Right atrium auricular region (tissue), 2 donors: ENCODE measurements at regions not wholly inside any gene's neighbourhood (a gene's known extent, or its start where the extent isn't known, plus 50 kb on each side); places are given as distances from the start of the nearest gene placed in this dataset.

Source experiments
- DNase-seq: peaks from one replicate; pipeline ENCODE4 v3.0.0-alpha.2; 2019; ENCODE audit warnings: low spot score
- H3K27ac ChIP-seq, 2 donors: fragments of 200-600 bp; sonication (generic); 1 replicate in 1 of 2; 2 replicates in 1 of 2; pipeline ENCODE4 v1.5.1; 2016 to 2019
- H3K27me3 ChIP-seq, 2 donors: fragments of 200-600 bp; sonication (generic); one replicate each; pipeline versions ENCODE4 v1.5.1 to v1.6.0; 2017 to 2019
- H3K36me3 ChIP-seq: fragments of 200-600 bp; sonication (generic); one replicate; pipeline ENCODE4 v1.5.1; 2016
- H3K4me1 ChIP-seq, 2 donors: fragments of 200-600 bp; sonication (generic); one replicate each; pipeline versions ENCODE4 v1.5.1 to v1.6.0; 2017 to 2019
- H3K4me3 ChIP-seq, 2 donors: fragments of 200-600 bp; sonication (generic); 1 replicate in 1 of 2; 2 replicates in 1 of 2; pipeline ENCODE4 v1.5.1; 2017 to 2019; ENCODE audit warnings: mild to moderate bottlenecking in 1 of 2, moderate library complexity in 1 of 2
- H3K9me3 ChIP-seq, 2 donors: fragments of 200-600 bp; sonication (generic); one replicate each; pipeline ENCODE4 v1.5.1; 2019
- TF ChIP-seq, protein P1 (sequence below), 2 donors: fragments of 200-600 bp; sonication (generic); IDR thresholded peaks; one replicate each; pipeline ENCODE4 v1.5.1; 2019; ENCODE audit warnings: antibody characterized with exemption in 2 of 2

DNA sequence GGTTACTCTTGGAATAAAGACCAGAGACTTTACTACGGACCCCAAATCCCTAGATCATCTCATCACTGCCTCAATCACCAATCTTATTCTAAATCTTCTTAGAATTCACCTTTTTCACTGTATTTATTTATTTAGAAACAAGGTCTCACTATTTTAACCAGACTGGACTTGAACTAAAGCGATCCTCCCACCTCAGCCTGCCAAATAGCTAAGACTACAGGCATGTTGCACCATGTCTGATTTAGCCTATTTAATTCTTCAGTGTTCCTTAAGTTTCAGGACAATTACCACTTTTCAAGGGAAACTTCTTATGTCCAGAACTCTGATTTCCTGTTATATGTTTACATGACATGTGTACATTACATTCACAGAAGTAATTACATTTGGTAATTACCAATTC, 238.0 kb upstream of the COL8A1 start:
- Histone ChIP-seq H3K27me3 (no peaks in the 10 kb centered on the region), H3K4me1 (no peaks in the 10 kb centered on the region), H3K36me3 (no peaks in the 10 kb centered on the region), H3K27ac (no peak overlapping the region), H3K9me3 (peaks cover 0 to 2% of the 10 kb centered on the region in 2 donors), H3K4me3 (no peak overlapping the region)
- no peak for DNase-seq
- TF ChIP-seq, protein P1, sequence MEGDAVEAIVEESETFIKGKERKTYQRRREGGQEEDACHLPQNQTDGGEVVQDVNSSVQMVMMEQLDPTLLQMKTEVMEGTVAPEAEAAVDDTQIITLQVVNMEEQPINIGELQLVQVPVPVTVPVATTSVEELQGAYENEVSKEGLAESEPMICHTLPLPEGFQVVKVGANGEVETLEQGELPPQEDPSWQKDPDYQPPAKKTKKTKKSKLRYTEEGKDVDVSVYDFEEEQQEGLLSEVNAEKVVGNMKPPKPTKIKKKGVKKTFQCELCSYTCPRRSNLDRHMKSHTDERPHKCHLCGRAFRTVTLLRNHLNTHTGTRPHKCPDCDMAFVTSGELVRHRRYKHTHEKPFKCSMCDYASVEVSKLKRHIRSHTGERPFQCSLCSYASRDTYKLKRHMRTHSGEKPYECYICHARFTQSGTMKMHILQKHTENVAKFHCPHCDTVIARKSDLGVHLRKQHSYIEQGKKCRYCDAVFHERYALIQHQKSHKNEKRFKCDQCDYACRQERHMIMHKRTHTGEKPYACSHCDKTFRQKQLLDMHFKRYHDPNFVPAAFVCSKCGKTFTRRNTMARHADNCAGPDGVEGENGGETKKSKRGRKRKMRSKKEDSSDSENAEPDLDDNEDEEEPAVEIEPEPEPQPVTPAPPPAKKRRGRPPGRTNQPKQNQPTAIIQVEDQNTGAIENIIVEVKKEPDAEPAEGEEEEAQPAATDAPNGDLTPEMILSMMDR (IDR thresholded peaks at IDR 0.05) = no peak

DNA sequence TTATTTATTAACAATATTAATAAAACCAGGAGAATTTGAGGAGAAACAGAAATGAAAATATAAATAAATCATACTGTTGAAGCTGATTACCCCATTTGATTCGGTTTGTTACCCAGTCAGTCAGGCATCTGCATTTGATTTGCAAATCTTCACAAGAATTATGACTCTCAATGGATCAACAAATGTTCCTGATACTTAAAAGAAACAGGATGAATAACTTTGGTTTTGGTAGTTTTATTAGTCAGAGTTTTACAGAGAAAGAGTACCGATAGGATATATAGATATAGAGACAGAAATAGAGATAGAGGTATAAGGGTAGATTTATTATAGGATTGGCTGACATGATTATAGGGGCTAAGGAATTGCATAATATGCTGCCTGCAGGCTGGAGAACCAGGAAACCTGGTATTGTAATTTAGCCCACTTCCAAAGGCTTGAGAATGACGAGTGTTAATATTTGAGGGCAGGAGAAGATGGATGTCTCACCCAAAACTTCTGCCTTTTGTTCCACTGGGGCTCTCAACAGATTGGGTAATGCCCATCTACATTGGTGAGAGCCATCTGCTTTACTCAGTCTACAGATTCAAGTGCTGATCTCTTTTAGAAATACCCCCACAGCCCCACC, 241.6 kb upstream of the COL8A1 start:
- H3K27ac ChIP-seq = no peak overlapping the region
- TF ChIP-seq, protein P1 (IDR thresholded peaks at IDR 0.05) = no peak
- H3K36me3 ChIP-seq = no peaks in the 10 kb centered on the region
- H3K9me3 ChIP-seq = peaks cover 0 to 2% of the 10 kb centered on the region in 2 donors
- no peak for DNase-seq
- H3K27me3 ChIP-seq = no peaks in the 10 kb centered on the region
- no peak overlapping the region for H3K4me3 ChIP-seq
- no peaks in the 10 kb centered on the region for H3K4me1 ChIP-seq

DNA sequence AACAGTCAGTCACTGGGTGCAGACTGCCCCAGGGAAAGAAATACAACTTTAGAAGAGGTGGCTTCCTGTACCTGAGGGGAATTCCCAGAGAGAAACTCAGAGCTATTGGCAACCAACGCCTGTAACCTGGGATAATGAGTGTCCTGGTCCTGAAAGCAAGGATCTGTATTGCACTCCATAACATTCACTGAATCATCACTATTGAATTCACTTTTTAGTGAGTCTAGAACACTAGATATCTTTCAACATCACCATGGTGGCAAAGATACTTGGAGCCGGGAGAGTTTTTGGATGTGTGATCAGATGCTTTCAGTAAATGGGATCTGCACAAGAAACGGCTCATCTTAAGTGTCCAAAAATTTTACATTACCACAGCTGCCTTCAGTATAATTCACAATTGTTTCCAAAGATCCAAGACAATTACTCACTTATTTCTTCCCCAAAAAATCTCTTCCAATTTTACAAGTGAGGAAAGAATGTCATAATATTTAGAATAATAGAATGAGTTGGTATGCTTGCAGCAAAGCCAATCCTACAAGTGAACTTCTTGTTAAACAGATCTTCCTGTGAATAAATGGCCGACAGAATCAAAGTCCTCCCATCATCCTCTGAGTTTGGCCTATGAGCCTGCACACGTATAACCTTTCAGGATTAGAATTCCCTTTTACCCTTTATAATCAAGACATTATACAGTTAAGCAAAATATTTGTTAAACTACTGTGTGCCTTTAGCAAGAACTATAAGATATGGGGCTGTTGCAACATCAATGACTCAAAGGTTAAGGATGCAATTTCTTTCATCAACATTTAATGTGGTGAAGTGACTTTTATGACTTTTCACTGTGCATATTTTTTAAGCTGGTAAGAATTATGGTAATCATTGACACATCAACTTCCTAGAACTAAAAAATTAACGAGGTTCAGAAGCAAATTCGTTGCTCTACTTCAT, 243.3 kb upstream of the COL8A1 start:
- H3K4me1 ChIP-seq = no peaks in the 10 kb centered on the region
- H3K27ac ChIP-seq = no peak overlapping the region
- no peak for DNase-seq
- no peak overlapping the region for H3K4me3 ChIP-seq
- H3K36me3 ChIP-seq = no peaks in the 10 kb centered on the region
- TF ChIP-seq, protein P1 (IDR thresholded peaks at IDR 0.05) = no peak
- peaks cover 0 to 2% of the 10 kb centered on the region in 2 donors for H3K9me3 ChIP-seq
- H3K27me3 ChIP-seq = no peaks in the 10 kb centered on the region

DNA sequence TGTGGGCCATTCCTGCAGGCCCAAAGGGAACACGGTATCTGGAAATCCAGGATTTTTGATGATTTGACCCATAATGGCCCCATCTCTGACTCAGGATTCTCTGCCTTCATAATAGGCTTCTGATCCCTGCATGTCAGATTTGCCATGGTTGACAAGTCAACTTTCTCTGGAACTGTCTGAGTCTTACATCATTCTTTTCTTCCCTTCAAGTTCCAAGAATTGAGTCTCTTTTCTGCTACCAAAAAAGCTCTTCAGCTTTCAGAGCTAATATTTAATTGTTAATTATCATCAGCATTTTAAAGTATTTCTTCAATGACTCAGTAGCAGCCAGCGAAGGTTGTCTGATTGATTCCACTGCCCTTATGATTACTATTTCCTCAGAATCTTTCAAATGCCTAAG, 244.4 kb upstream of the COL8A1 start:
- H3K36me3 ChIP-seq = no peaks in the 10 kb centered on the region
- no peak overlapping the region for H3K27ac ChIP-seq
- no peak for DNase-seq
- TF ChIP-seq, protein P1 (IDR thresholded peaks at IDR 0.05) = no peak
- peaks cover 0 to under 1% of the 10 kb centered on the region in 2 donors for H3K9me3 ChIP-seq
- H3K4me3 ChIP-seq = no peak overlapping the region
- H3K4me1 ChIP-seq = no peaks in the 10 kb centered on the region
- no peaks in the 10 kb centered on the region for H3K27me3 ChIP-seq

DNA sequence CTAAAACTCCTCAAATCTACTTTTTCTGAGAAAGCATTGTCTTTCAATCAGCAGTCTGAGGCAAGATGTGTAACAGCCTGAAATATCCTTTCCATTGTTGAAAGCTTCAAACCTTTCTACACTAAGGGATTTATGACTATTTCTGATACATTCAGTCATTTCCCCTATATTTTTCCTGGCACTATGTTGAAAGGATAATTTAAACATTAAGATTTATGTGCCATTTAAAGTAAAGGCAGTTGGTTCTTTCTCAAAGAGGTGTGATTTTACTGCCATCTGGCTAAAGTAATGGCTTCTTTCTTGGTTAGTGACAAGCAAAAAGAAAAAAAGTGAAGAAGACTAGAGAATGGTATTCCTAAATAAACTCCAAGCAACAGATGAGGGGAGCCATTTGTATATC, 249.6 kb upstream of the COL8A1 start:
- no peaks in the 10 kb centered on the region for H3K9me3 ChIP-seq
- no peak overlapping the region for H3K27ac ChIP-seq
- H3K36me3 ChIP-seq = no peaks in the 10 kb centered on the region
- no peaks in the 10 kb centered on the region for H3K27me3 ChIP-seq
- TF ChIP-seq, protein P1 (IDR thresholded peaks at IDR 0.05) = no peak
- DNase-seq = no peak
- no peak overlapping the region for H3K4me3 ChIP-seq
- H3K4me1 ChIP-seq = no peaks in the 10 kb centered on the region
